H1 (cell line): ENCODE measurements at regions not wholly inside any gene's neighbourhood (a gene's known extent, or its start where the extent isn't known, plus 50 kb on each side); places are given as distances from the start of the nearest gene placed in this dataset.

Experiments
- CTCF ChIA-PET: fragments of 300-600 bp; sonication (Branson Sonifier 250); formaldehyde crosslinking; loops from one replicate; lab custom pipeline; 2021; ENCODE audit not compliant: partially characterized antibody; lab: Charles Lee
- POLR2A ChIA-PET: fragments of 300-600 bp; sonication (Branson Sonifier 250); formaldehyde crosslinking; loops from one replicate; lab custom pipeline; 2021; ENCODE audit warnings: inconsistent platforms; ENCODE audit not compliant: partially characterized antibody; lab: Charles Lee
- DNase-seq, 2 experiments: peaks; one replicate each; pipeline versions ENCODE4 v3.0.0 to v3.0.0-alpha.2; 2010 to 2022; ENCODE audit warnings: low spot score in 2 of 2, low read depth in 1 of 2, mixed read lengths in 1 of 2
- FAIRE-seq: peaks from 2 replicates; lab custom pipeline; 2011; peaks lifted over from hg19 to GRCh38; lab: Jason Lieb, UNC
- H2AFZ ChIP-seq: 2 replicates; pipeline ENCODE4 v1.8.1; 2012; ENCODE audit warnings: low read length, inconsistent platforms
- H2AK5ac ChIP-seq: 2 replicates; pipeline ENCODE4 v1.6.1; 2013; ENCODE audit warnings: low read depth, low read length
- H2BK120ac ChIP-seq: replicated peaks from 2 replicates; pipeline ENCODE3; 2013; ENCODE audit warnings: low read depth, low read length, inconsistent platforms
- H2BK12ac ChIP-seq: 2 replicates; pipeline ENCODE4 v1.6.1; 2013; ENCODE audit warnings: low read depth, low read length
- H2BK15ac ChIP-seq: 2 replicates; pipeline ENCODE4 v1.6.1; 2013; ENCODE audit warnings: low read length
- H2BK20ac ChIP-seq: 2 replicates; pipeline ENCODE4 v1.6.1; 2013; ENCODE audit warnings: low read length
- H2BK5ac ChIP-seq: 2 replicates; pipeline ENCODE4 v1.6.1; 2013; ENCODE audit warnings: low read depth, low read length
- H3K14ac ChIP-seq: 2 replicates; pipeline ENCODE4 v1.6.1; 2013; ENCODE audit warnings: inconsistent platforms; ENCODE audit not compliant: insufficient read length
- H3K18ac ChIP-seq: 2 replicates; pipeline ENCODE4 v1.6.1; 2013; ENCODE audit warnings: low read length; ENCODE audit errors: extremely low read depth
- H3K23ac ChIP-seq: 2 replicates; pipeline ENCODE4 v1.6.1; 2013; ENCODE audit warnings: inconsistent platforms; ENCODE audit not compliant: insufficient read length
- H3K23me2 ChIP-seq: 2 replicates; pipeline ENCODE4 v1.6.1; 2013; ENCODE audit warnings: low read depth, low read length
- H3K27ac ChIP-seq: 2 replicates; pipeline ENCODE4 v1.6.1; 2011; ENCODE audit warnings: low read depth, low read length, inconsistent platforms
- H3K27me3 ChIP-seq, 4 experiments: replicated peaks in 1 of 4; 1 replicate in 1 of 4; 2 replicates in 3 of 4; pipeline versions ENCODE4 v1.6.1 to v1.8.1; 2011 to 2013; ENCODE audit warnings: low read length in 3 of 4, mild to moderate bottlenecking in 3 of 4, inconsistent platforms in 2 of 4, mixed read lengths in 2 of 4, moderate library complexity in 1 of 4; ENCODE audit not compliant: control insufficient read depth in 3 of 4, insufficient read depth in 3 of 4; ENCODE audit errors: extremely low read depth in 1 of 4
- H3K36me3 ChIP-seq, 4 experiments: 2 replicates each; pipeline versions ENCODE4 v1.6.1 to v1.8.1; 2011 to 2013; ENCODE audit warnings: mild to moderate bottlenecking in 4 of 4, low read length in 3 of 4, moderate library complexity in 2 of 4, control low read depth in 1 of 4, inconsistent platforms in 1 of 4; ENCODE audit not compliant: insufficient read depth in 4 of 4, control insufficient read depth in 2 of 4
- H3K4ac ChIP-seq: replicated peaks from 2 replicates; pipeline ENCODE3; 2013; ENCODE audit warnings: low read length, low read depth, mixed read lengths, inconsistent platforms; ENCODE audit not compliant: insufficient read length
- H3K4me1 ChIP-seq, 4 experiments: replicated peaks in 1 of 4; 1 replicate in 1 of 4; 2 replicates in 3 of 4; pipeline versions ENCODE4 v1.6.1 to v1.8.1; 2011 to 2013; ENCODE audit warnings: low read length in 3 of 4, inconsistent platforms in 2 of 4, mixed read lengths in 1 of 4; ENCODE audit not compliant: insufficient read depth in 4 of 4, control insufficient read depth in 3 of 4
- H3K4me2 ChIP-seq, 2 experiments: 2 replicates each; pipeline versions ENCODE4 v1.6.1 to v1.8.1; 2011 to 2013; ENCODE audit warnings: low read depth in 2 of 2, low read length in 2 of 2, control low read depth in 1 of 2, inconsistent platforms in 1 of 2, mild to moderate bottlenecking in 1 of 2; ENCODE audit not compliant: insufficient read depth in 1 of 2
- H3K4me3 ChIP-seq, 4 experiments: fragments of 200-600, 300-600 bp in 1 of 4; sonication (generic), shearing (Covaris generic), sonication (Bioruptor Twin) in 1 of 4; 2 replicates each; pipeline versions ENCODE4 v1.5.1 to v1.8.1; 2011 to 2016; ENCODE audit warnings: low read length in 4 of 4, low read depth in 3 of 4, control low read depth in 2 of 4, inconsistent platforms in 2 of 4, mild to moderate bottlenecking in 2 of 4, mixed read lengths in 1 of 4, moderate library complexity in 1 of 4; ENCODE audit not compliant: insufficient read depth in 2 of 4; ENCODE audit errors: extremely low read depth in 1 of 4
- H3K56ac ChIP-seq: replicated peaks from 2 replicates; pipeline ENCODE3; 2013; ENCODE audit warnings: low read depth, mild to moderate bottlenecking, mixed read lengths, low read length, inconsistent platforms; ENCODE audit not compliant: insufficient read length
- H3K79me1 ChIP-seq: 2 replicates; pipeline ENCODE4 v1.6.1; 2013; ENCODE audit warnings: low read depth, low read length, control low read depth
- H3K79me2 ChIP-seq, 2 experiments: 2 replicates each; pipeline versions ENCODE4 v1.6.1 to v1.8.1; 2012 to 2013; ENCODE audit warnings: low read length in 2 of 2, mild to moderate bottlenecking in 2 of 2, inconsistent platforms in 1 of 2; ENCODE audit not compliant: insufficient read depth in 2 of 2, control insufficient read depth in 1 of 2
- H3K9ac ChIP-seq, 4 experiments: replicated peaks in 1 of 4; 1 replicate in 1 of 4; 2 replicates in 3 of 4; pipeline versions ENCODE4 v1.6.1 to v1.8.1; 2011 to 2013; ENCODE audit warnings: low read depth in 3 of 4, low read length in 3 of 4, control low read depth in 2 of 4, mild to moderate bottlenecking in 2 of 4, moderate library complexity in 2 of 4, inconsistent platforms in 1 of 4; ENCODE audit errors: extremely low read depth in 1 of 4
- H3K9me3 ChIP-seq, 2 experiments: 2 replicates each; pipeline versions ENCODE4 v1.6.1 to v1.8.1; 2012 to 2013; ENCODE audit warnings: mild to moderate bottlenecking in 2 of 2, moderate library complexity in 2 of 2, control low read depth in 1 of 2, inconsistent platforms in 1 of 2, low read depth in 1 of 2, low read length in 1 of 2, mixed read lengths in 1 of 2; ENCODE audit not compliant: insufficient read depth in 2 of 2
- H4K20me1 ChIP-seq, 2 experiments: replicated peaks in 1 of 2; 2 replicates each; pipeline versions ENCODE3 to v1.8.1; 2011 to 2013; ENCODE audit warnings: inconsistent platforms in 2 of 2, low read length in 2 of 2, mild to moderate bottlenecking in 1 of 2; ENCODE audit not compliant: insufficient read depth in 2 of 2, control insufficient read depth in 1 of 2
- H4K5ac ChIP-seq: 2 replicates; pipeline ENCODE4 v1.6.1; 2013; ENCODE audit warnings: low read length, low read depth, mixed read lengths, inconsistent platforms; ENCODE audit not compliant: insufficient read length
- H4K8ac ChIP-seq: 2 replicates; pipeline ENCODE4 v1.8.0; 2013; ENCODE audit warnings: mild to moderate bottlenecking, moderate library complexity, low read length, inconsistent platforms; ENCODE audit not compliant: insufficient read depth; ENCODE audit errors: extremely low read depth
- H4K91ac ChIP-seq: replicated peaks from 2 replicates; pipeline ENCODE3; 2013; ENCODE audit warnings: low read length, mixed read lengths, inconsistent platforms; ENCODE audit not compliant: insufficient read length
- ASH2L ChIP-seq: fragments of 200-600, 300-600 bp; sonication (generic); IDR thresholded peaks from one replicate; pipeline ENCODE4 v1.7.1; 2017; ENCODE audit warnings: low read length
- BCL11A ChIP-seq, 2 experiments: IDR thresholded peaks; one replicate each; pipeline ENCODE4 v1.6.1; 2011; ENCODE audit warnings: low read depth in 2 of 2, low read length in 2 of 2, mild to moderate bottlenecking in 2 of 2
- BRCA1 ChIP-seq: IDR thresholded peaks from 2 replicates; pipeline ENCODE4 v1.6.1; 2012; ENCODE audit warnings: low read depth, low read length, improper control_type of control experiment
- CTCF ChIP-seq, 3 experiments: IDR thresholded peaks; 1 replicate in 2 of 3; 2 replicates in 1 of 3; pipeline versions ENCODE4 v1.5.1 to v1.6.1; 2011; ENCODE audit warnings: low read length in 3 of 3, mild to moderate bottlenecking in 3 of 3, inconsistent platforms in 2 of 3, low read depth in 1 of 3, moderate library complexity in 1 of 3; ENCODE audit not compliant: insufficient read depth in 1 of 3; ENCODE audit errors: control extremely low read depth in 1 of 3
- EGR1 ChIP-seq: IDR thresholded peaks from 2 replicates; pipeline ENCODE4 v1.6.1; 2011; ENCODE audit warnings: low read depth, low read length, borderline replicate concordance
- EZH2 ChIP-seq: fragments of 200-600 bp; sonication (generic); IDR thresholded peaks from 2 replicates; pipeline ENCODE4 v1.7.1; 2012; ENCODE audit warnings: low read depth, mild to moderate bottlenecking, moderate library complexity, low read length, inconsistent platforms; ENCODE audit not compliant: severe bottlenecking
- JUN ChIP-seq: IDR thresholded peaks from 2 replicates; pipeline ENCODE4 v1.6.1; 2011; ENCODE audit warnings: low read depth, mild to moderate bottlenecking, improper control_type of control experiment, low read length
- JUND ChIP-seq: IDR thresholded peaks from 2 replicates; pipeline ENCODE4 v1.6.1; 2011; ENCODE audit warnings: mild to moderate bottlenecking, improper control_type of control experiment, low read length
- RFX5 ChIP-seq: IDR thresholded peaks from 2 replicates; pipeline ENCODE4 v1.6.1; 2011; ENCODE audit warnings: low read depth, low read length, improper control_type of control experiment, borderline replicate concordance
- SAP30 ChIP-seq: fragments of 300-600 bp; sonication (generic); IDR thresholded peaks from 2 replicates; pipeline ENCODE4 v1.7.1; 2012; ENCODE audit warnings: low read length, moderate library complexity, mild to moderate bottlenecking, inconsistent platforms; ENCODE audit not compliant: insufficient read depth, insufficient replicate concordance
- SIN3A ChIP-seq, 2 experiments: IDR thresholded peaks in 1 of 2; conservative IDR thresholded peaks in 1 of 2; 2 replicates each; pipeline ENCODE4 v1.6.1; 2011 to 2012; ENCODE audit warnings: low read length in 2 of 2, improper control_type of control experiment in 1 of 2, low read depth in 1 of 2, mild to moderate bottlenecking in 1 of 2
- SP4 ChIP-seq: IDR thresholded peaks from 2 replicates; pipeline ENCODE4 v1.6.1; 2012; ENCODE audit warnings: low read length, inconsistent platforms
- WGBS, 2 experiments: shearing (Covaris generic) in 1 of 2; methylation state at CpG; one replicate each; pipeline versions ENCODE4 v1.1.6 to v1.1.7; 2013 to 2015; ENCODE audit warnings: low lambda C conversion rate in 2 of 2, mixed read lengths in 2 of 2, inconsistent platforms in 1 of 2, low coverage in 1 of 2, missing lambda C conversion rate in 1 of 2; ENCODE audit not compliant: insufficient replicate concordance in 2 of 2, insufficient coverage in 1 of 2, insufficient read length in 1 of 2; ENCODE audit errors: extremely low coverage in 1 of 2, missing lambda C conversion rate in 1 of 2; 5-methylcytosine and 5-hydroxymethylcytosine counted together

- Histone ChIP-seq H4K20me1 (no peaks in the 10 kb centered on the region), H3K79me2 (no peaks in the 10 kb centered on the region), H3K79me1 (no peaks in the 10 kb centered on the region), H3K4ac (no peak overlapping the region), H3K23ac (no peak overlapping the region), H2AK5ac (no peak overlapping the region), H3K56ac (no peak overlapping the region), H4K91ac (no peak overlapping the region), H2BK15ac (no peak overlapping the region), H3K4me3 (no peak overlapping the region), H4K8ac (no peak overlapping the region), H3K4me2 (no peak overlapping the region), H2BK120ac (no peak overlapping the region), H3K9me3 (no peaks in the 10 kb centered on the region; a peak in 1 of 4 replicates), H2AFZ (no peak overlapping the region), H3K14ac (no peak overlapping the region), H3K36me3 (no peaks in the 10 kb centered on the region), H3K27me3 (no peaks in the 10 kb centered on the region), H2BK5ac (no peak overlapping the region), H3K4me1 (peaks cover 0 to 9% (median 0%) of the 10 kb centered on the region in 4 experiments; a peak in 3 of 7 replicates), H3K9ac (no peak overlapping the region), H4K5ac (no peak overlapping the region), H3K27ac (no peak overlapping the region), H2BK20ac (no peak overlapping the region), H3K18ac (no peak overlapping the region), H2BK12ac (no peak overlapping the region), H3K23me2 (peaks cover 2% of the 10 kb centered on the region; the same call in 1 of the 2 replicates)
- ChIA-PET POLR2A (no interaction called here), CTCF (interaction anchor here (0.7 to 4.0 kb wide), 4 partner anchors 11 to 66 kb away, joined by 3 to 29 read pairs (median 4); no protein-coding TSS in a partner anchor)
- no peak for DNase-seq
- FAIRE-seq = no peak
- WGBS, 2 experiments = 93% methylated on average over 6 of the region's 6 CpGs; no CpG with 5 or more reads in 1 of the 2 experiments
- TF ChIP-seq JUN (no peak), BRCA1 (no peak), SIN3A (conservative IDR thresholded peaks at IDR 0.05 in 1 of 2, IDR thresholded peaks at IDR 0.05 in 1 of 2; ENCODE audit: low read depth in 1 of 2, low read length in 2 of 2) (no peak), EGR1 (no peak), JUND (no peak), ASH2L (no peak), RFX5 (no peak), EZH2 (no peak), SP4 (no peak), CTCF (IDR thresholded peaks at IDR 0.05; ENCODE audit: control extremely low read depth in 1 of 3, insufficient read depth in 1 of 3, low read depth in 1 of 3, low read length in 3 of 3) (no peak), SAP30 (no peak), BCL11A (IDR thresholded peaks at IDR 0.05; ENCODE audit: low read depth in 2 of 2, low read length in 2 of 2) (no peak)
These were observed 623.7 kb downstream of the BNC2 start for GRCh38 chr9:16246785-16247184.
